Osteocyte (in vitro differentiated cells): ENCODE measurements at regions not wholly inside any gene's neighbourhood (a gene's known extent, or its start where the extent isn't known, plus 50 kb on each side); places are given as distances from the start of the nearest gene placed in this dataset.

Source experiments
- DNase-seq: peaks from one replicate; pipeline ENCODE4 v3.0.0; 2021; ENCODE audit warnings: mixed read lengths; ENCODE audit not compliant: unreplicated experiment; ENCODE audit errors: extremely low spot score
- H3K27ac Mint-ChIP-seq: one replicate; pipeline ENCODE4 v1.8.0; 2021; ENCODE audit warnings: mild to moderate bottlenecking, mixed read lengths; ENCODE audit not compliant: unreplicated experiment
- H3K27me3 Mint-ChIP-seq: one replicate; pipeline ENCODE4 v1.8.0; 2021; ENCODE audit warnings: mixed read lengths; ENCODE audit not compliant: unreplicated experiment
- H3K36me3 Mint-ChIP-seq: one replicate; pipeline ENCODE4 v1.8.0; 2021; ENCODE audit warnings: mixed read lengths; ENCODE audit not compliant: unreplicated experiment
- H3K4me1 Mint-ChIP-seq: one replicate; pipeline ENCODE4 v1.8.0; 2021; ENCODE audit warnings: mixed read lengths; ENCODE audit not compliant: unreplicated experiment
- H3K4me3 Mint-ChIP-seq: one replicate; pipeline ENCODE4 v1.8.0; 2021; ENCODE audit warnings: mild to moderate bottlenecking, moderate library complexity, mixed read lengths; ENCODE audit not compliant: unreplicated experiment
- H3K9me3 Mint-ChIP-seq: one replicate; pipeline ENCODE4 v1.8.0; 2021; ENCODE audit warnings: mixed read lengths; ENCODE audit not compliant: unreplicated experiment
- TF ChIP-seq, protein P1 (sequence below): fragments of 200-600 bp; sonication (generic); IDR thresholded peaks from 2 replicates; pipeline ENCODE4 v1.5.0; 2021; ENCODE audit warnings: antibody characterized with exemption, mild to moderate bottlenecking, moderate library complexity

GRCh38 chr9:88302579-88303324 is 85.5 kb upstream of the SPIN1 start:
- peaks cover 11% of the 10 kb centered on the region for H3K27me3 Mint-ChIP-seq

DNA sequence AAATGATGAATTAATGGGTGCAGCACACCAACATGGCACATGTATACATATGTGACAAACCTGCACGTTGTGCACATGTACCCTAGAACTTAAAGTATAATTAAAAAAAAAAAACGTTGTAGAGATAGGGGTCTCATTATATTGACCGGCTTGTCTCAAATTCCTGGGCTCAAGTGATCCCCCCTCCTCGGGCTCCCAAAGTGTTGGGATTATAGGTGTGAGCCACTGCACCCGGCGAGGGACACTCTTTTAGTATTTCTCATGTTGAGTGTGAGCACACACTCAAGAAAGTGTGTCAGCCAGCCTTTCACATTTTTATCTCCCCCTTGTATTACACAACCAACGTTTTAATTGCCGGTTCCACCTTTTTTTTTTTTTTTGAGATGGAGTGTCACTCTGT is 87.7 kb upstream of the SPIN1 start:
- H3K4me1 Mint-ChIP-seq: no peaks in the 10 kb centered on the region
- TF ChIP-seq, protein P1, sequence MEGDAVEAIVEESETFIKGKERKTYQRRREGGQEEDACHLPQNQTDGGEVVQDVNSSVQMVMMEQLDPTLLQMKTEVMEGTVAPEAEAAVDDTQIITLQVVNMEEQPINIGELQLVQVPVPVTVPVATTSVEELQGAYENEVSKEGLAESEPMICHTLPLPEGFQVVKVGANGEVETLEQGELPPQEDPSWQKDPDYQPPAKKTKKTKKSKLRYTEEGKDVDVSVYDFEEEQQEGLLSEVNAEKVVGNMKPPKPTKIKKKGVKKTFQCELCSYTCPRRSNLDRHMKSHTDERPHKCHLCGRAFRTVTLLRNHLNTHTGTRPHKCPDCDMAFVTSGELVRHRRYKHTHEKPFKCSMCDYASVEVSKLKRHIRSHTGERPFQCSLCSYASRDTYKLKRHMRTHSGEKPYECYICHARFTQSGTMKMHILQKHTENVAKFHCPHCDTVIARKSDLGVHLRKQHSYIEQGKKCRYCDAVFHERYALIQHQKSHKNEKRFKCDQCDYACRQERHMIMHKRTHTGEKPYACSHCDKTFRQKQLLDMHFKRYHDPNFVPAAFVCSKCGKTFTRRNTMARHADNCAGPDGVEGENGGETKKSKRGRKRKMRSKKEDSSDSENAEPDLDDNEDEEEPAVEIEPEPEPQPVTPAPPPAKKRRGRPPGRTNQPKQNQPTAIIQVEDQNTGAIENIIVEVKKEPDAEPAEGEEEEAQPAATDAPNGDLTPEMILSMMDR: no peak
- no peak for DNase-seq
- H3K4me3 Mint-ChIP-seq: no peak overlapping the region
- no peaks in the 10 kb centered on the region for H3K36me3 Mint-ChIP-seq
- H3K27ac Mint-ChIP-seq: no peak overlapping the region
- peaks cover 12% of the 10 kb centered on the region for H3K27me3 Mint-ChIP-seq
- peaks cover 4% of the 10 kb centered on the region for H3K9me3 Mint-ChIP-seq

More at GRCh38 chr9:88302579-88303324, 85.5 kb upstream of the SPIN1 start:
- Mint-ChIP-seq H3K4me1 (no peaks in the 10 kb centered on the region), H3K4me3 (no peak overlapping the region), H3K9me3 (no peaks in the 10 kb centered on the region), H3K36me3 (no peaks in the 10 kb centered on the region), H3K27ac (no peak overlapping the region)
- DNase-seq: no peak
- TF ChIP-seq, protein P1: no peak

- no peak for DNase-seq
Measured at GRCh38 chr9:88291856-88292255, 96.4 kb upstream of the SPIN1 start.

DNA sequence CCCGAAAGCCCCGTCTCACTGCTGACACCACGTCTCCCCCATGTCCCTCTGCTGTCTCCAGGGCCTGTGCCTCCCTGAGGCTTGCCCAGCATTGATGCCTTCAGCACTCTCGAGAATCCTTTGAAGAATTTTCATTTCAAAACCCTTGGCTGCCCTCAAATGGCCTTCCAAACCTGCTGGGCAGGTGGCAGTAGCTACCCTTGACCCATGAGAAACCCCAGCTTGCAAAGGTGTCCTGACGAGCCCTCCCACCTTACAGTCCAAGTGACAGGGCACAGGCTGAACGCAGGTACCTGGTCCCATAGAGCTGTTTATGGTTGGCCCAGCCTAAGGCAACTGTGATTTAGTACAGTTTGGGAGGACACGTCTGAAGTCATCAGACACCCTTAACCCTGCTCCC is 97.2 kb upstream of the SPIN1 start:
- Mint-ChIP-seq H3K4me1 (no peaks in the 10 kb centered on the region), H3K36me3 (no peaks in the 10 kb centered on the region), H3K9me3 (no peaks in the 10 kb centered on the region), H3K4me3 (no peak overlapping the region), H3K27me3 (peaks cover 2% of the 10 kb centered on the region), H3K27ac (no peak overlapping the region)
- no peak for DNase-seq
- TF ChIP-seq, protein P1: no peak

More at GRCh38 chr9:88291856-88292255, 96.4 kb upstream of the SPIN1 start:
- Mint-ChIP-seq H3K27me3 (peaks cover 2% of the 10 kb centered on the region), H3K9me3 (no peaks in the 10 kb centered on the region), H3K27ac (no peak overlapping the region), H3K4me1 (no peaks in the 10 kb centered on the region), H3K36me3 (no peaks in the 10 kb centered on the region), H3K4me3 (no peak overlapping the region)
- TF ChIP-seq, protein P1: no peak

- Mint-ChIP-seq H3K36me3 (no peaks in the 10 kb centered on the region), H3K4me3 (no peak overlapping the region), H3K4me1 (no peaks in the 10 kb centered on the region), H3K9me3 (peaks cover 10% of the 10 kb centered on the region), H3K27me3 (peaks cover 2% of the 10 kb centered on the region), H3K27ac (no peak overlapping the region)
- no peak for DNase-seq
- TF ChIP-seq, protein P1: no peak
Measured at GRCh38 chr9:88289532-88289931, 98.7 kb upstream of the SPIN1 start.
